Fibroblast of peridontal ligament (primary cell): ENCODE measurements at regions not wholly inside any gene's neighbourhood (a gene's known extent, or its start where the extent isn't known, plus 50 kb on each side); places are given as distances from the start of the nearest gene placed in this dataset.
"Not testable (repeated sequence)": the region's sequence is repeated elsewhere in the genome, so short reads cannot be mapped to it uniquely, and the experiment has no call there.

Source experiments
- DNase-seq: peaks from one replicate; pipeline ENCODE4 v3.0.0-alpha.2; 2010; ENCODE audit errors: extremely low read depth

DNA sequence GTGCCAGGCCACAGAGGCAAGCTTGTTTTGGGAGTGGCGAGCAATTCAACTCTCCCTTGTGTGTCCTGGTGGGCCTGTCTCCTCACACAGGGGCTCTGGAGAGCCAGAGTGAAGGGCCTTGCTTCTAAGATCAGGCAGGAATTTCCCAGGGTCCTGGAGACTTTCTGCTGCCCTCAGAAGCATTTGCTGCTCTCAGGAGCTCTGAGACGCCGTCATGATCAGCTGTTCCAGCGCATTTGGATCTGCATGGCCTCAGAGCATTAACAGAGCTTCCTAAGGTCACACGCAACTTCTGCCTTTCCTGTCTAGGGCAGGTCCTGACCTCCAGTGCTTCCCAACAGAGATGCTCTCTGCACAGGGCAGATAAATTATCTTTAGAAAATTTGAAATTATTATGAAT lies 52.2 kb upstream of the C10orf90 start:
- DNase-seq = no peak

DNA sequence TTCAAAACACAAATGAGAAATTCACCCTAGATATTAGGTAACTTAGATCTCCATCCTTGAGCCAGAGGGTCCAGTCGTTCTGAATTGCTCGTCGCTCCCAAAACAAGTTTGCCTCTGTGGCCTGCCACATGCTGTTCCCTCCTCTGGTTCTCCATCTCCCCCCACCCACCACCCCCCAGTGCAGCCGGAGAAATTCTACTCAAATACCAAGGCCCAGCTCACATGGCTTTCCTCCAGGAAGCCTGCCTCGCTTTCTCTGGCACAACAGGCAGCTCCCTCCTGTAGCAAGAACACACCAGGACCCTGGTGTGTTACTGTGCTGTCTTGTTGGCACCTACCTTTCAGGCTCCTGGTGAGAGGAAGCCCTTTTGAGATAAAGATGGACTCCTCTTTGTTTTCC lies 52.7 kb upstream of the C10orf90 start:
- DNase-seq = no peak

DNA sequence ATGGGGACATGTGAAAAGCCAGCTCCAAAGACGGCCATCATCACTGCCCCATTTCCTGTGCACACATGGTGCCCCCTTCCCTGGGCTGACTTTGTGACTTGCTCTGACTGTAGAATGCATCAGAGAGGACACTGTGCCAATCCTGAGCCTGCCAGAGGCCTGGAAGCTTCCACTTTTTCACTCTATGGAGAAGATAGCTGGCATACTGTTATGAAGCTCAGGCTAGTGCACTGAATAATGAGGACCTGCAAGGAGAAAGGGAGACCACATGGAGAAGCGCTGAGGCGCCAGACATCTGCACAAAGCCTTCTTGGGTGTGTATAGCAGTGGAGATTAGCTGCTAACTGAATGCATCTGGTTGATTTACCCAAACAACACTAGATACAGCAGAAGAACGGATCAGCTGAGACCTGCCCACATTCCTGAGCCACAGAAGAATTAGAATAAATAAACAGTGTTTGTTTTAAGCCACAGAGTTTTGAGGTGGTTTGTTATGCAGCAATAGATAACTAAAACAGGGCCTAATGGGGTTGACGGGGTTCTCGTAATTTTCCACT lies 58.9 kb upstream of the C10orf90 start:
- no peak for DNase-seq

DNA sequence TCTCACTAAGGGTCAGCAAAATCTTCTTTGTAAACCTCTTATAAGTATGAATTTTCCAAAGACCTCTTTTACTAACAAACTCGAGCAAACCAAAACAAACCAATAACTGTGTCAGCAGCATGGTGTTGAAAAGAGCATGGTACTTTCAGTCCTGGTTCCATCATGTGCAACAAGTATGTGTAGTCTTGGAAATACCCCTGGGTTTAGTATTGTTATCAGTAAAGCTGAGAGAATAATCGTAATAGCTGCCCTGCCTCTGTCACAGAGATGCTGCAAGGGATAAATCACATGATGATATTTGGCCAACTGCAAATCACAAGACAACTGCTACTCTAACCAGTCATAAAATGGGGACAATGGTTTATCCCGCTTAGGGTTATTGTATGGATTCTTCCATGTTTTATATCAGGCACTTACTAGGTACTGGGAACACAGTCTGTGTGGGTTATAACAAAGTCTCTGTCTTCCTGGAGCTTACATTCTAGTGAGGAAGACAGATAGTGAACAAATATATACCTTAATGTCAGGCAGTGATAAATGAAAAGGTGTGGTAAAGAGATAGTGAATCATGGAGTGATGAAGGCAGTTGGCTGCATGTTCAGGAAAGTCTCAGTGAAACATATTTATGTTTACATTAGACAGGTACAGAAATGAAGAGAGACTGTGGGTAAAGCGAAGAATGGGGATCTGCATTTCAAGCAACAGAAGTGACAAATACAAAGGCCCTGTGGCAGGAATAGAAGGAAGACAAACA lies 60.5 kb upstream of the C10orf90 start:
- DNase-seq = no peak

DNA sequence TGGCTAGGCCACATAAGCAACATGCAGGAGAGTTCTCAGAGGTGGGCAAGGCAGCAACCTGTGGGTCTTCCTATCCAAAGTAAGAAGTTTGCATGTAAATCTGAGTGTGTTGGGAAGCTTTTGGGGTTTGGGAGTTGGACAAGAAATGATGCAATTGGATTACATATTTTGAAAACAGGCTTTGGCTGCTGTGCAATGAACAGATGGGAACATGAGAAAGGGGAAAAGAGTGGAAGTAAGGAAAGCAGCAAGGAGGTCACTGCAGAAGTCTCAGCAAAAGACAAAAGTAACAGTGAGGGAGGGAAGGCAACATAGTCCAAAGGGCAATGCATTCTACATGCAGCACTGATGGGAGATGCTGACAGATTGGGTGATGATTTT lies 61.1 kb upstream of the C10orf90 start:
- peak; percentile 41 for DNase-seq

DNA sequence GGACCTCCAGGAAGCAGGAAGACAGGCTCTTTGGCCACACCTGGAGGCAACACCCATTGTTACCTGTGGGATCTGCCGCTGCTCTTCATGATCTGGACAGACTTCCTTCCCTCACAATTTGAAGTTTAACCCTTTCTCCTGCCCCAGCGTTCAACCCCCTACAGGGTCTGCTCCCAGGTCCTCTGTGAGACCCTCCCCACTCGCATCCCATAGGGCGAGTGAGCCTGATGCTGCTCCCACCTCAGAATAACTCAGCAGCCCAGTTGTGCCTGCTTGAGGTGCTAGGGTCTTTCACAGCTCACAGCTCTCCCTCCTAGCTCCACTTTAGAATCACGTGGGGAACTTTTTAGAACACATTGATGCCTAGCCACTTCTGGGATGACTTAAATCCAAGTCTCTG lies 61.8 kb upstream of the C10orf90 start:
- no peak for DNase-seq

DNA sequence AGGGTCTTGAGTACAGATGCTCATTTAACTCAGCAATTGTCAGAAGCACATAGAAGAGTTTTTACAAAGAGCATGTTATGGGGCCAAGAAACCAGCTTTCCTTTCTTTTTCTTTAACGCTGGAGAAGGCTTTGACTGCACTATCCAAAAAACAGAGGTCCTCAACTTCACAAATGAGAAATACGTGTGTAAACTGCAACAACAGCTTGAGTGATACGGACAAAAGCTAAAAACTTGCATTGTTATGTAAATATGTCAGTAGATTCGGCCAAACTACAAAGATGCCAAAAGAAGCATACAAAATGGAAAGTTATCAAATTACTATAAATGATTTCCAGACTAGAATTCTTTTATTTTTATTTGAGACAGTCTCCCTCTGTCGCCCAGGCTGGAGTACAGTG lies 62.4 kb upstream of the C10orf90 start:
- DNase-seq = no peak

DNA sequence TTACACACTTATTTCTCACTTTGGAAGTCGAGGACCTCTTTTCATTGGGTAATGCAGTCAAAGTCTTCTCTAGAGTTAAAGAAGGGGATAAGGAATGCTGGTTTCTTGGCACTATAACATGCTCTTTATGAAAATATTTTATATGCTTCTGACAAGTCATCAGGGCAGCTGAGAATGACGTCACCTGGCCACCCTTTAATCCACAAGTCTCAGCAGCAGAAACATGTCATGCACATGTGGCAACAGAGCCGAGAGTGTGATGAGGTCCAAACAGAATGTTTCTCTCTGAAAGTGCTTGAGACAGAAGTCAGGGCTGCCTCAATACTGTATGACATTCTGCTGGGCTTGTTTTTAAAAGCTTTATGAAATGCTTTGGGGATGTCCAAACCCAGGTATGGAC lies 63.5 kb upstream of the C10orf90 start:
- DNase-seq = peak; percentile 5

DNA sequence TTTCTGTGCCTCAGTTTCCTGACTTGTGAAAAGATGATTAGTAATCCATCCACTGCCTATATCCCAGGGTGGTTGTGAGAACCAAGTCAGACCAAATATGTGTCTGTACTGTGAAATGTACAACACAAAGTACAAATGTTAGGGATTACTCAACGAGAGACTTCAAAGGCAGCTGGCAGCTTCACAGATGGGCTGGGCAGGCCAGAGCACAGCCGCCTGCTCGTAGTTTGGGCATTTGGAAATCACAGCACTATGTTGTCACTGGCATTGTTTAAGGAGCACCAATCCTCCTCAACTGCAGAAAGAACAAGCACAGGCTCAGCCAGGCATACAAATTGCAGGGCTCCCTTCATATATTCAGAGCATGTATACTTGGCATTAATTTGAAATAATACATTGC lies 64.5 kb upstream of the C10orf90 start:
- no peak for DNase-seq

DNA sequence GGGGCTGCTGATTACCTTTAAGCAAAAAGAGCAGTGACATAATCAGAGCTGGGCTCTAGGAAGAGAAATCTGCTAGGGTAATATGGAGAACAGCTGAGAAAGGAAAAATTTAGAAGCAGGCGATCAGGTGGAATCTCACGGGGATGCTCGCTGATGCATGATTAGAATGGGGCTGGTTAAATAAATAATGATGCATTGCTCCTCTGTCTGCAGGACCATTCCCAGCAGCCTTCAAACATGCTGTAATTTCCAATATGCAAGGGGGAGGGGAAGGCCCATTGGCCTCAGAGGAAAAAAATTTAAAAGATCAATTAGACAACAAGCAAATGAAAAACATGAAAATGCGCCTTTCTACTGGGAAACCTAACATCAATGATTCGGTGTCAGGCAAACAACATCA lies 65.6 kb upstream of the C10orf90 start:
- DNase-seq = no peak

DNA sequence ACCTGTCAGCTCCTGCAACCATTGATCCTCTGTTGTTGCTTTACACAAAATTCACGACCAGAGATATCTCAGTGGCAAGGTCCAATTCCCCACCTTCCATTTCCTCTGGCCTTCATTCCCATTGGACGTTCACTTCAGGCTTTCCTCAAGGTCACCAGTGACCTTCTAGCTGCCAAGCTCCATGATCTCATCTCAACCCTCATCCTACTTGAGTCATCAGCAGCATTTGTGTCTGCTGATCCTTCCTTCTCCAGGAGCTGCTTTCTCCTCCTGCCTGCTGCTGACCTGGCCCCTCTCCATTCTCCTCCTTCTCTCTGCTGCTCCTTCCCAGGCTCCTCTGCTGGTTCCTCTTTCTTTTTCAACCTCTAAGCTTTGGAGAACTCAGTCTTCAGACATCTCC lies 66.2 kb upstream of the C10orf90 start:
- DNase-seq = no peak

DNA sequence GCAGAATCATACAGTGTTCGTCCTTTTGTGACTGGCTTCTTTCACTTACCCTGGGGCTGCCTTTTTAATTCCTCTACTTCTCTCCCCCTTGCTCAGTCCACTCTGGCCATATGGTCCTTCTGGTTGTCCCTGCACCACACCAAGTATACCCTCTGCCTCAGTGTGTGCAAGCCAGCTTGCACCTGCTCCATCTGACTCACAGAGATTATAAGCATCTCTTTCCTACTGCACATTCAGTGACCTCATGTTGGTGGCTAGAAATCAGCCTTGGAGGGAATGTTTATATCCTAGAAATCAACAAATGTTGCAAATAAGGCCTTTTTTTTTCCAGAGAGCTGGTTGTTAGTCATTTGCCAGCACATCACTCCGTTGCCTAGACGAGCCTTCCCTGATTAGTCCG lies 67.5 kb upstream of the C10orf90 start:
- no peak for DNase-seq

DNA sequence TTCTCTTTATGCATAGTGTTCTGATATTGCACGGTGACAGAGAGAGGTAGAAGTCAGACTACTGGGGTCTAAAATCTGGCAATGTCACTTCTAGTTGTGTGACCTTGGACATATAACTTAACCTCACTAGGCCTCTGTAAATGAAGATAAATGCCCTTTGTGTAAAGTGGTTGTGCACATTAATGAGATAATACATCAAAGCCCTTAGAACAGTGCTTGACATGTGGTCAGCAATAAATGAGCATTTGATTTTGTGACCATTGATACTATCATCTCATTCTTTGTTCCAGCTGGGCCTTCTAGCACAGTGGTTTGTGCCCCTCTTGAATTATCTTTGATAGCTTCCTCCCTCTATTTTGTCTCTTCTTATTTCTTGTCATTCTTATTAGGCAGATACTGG lies 74.1 kb upstream of the C10orf90 start:
- DNase-seq = no peak

DNA sequence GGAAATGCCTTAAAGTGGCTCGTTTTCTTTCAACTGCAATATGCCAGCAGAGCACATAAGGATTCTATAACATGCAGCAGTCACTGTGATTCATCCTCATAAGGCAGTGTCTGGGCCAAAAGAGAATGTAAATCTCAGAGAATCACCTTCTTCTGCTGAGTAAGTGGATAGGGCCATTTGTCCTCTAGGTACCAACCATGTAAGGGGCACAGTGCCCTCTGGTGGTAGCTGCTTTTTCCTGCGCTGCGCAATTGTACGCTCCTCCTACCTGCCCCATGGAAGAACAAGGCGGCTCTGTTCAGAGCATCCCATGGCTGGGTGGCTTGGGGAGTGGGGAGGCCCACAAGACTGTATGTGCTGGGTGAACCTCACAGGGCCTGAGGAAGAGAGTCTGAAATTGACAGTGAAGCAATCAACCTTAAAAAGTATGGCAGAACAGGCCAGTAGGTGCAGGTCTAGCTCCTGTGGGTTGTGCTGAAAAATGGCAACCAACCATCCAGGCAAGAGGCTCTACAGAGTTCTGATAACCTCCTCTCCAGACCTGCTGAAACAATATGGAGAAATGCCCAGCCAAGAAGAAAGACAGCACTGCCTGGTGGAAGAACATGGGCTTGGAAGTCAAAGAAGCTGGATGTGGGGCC lies 78.6 kb upstream of the C10orf90 start:
- DNase-seq = peak; percentile 78

DNA sequence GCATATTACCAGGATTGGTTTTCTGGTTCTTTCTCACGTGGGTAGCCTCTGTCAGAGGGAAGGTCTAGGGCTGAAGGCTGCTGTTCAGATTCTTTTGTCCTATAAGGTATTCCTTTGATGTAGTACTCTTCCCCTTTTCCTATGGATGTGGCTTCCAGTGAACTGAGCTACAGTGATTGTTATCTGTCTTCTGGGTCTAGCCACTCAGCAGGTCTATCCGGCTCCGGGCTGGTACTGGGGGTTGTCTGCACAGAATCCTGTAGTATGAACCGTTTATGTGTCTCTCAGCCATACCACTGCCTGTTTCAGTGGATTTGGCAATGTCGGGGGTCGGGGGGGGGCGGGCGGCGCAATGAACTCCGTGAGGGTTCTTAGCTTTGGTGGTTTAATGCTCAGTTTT lies 84.5 kb upstream of the C10orf90 start:
- no peak for DNase-seq

DNA sequence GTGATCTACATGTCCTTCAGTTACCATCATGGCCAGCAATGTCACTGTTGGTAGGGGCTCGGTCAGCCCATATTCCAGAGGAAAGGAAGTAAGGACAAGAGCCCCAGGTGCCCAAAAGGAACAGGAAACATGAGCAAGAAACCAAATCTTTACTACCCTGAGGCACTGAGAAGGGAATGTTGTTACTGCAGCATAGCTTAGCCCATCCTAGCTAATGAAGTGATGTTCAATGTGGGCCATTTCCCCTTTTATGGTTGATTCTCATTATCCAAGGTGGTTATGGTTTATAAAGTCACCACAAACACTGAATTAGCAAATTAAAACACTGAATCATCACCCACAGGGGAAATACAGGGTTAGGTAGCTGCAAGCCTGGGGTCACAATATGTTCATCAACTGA lies 88.4 kb upstream of the C10orf90 start:
- DNase-seq = no peak

DNA sequence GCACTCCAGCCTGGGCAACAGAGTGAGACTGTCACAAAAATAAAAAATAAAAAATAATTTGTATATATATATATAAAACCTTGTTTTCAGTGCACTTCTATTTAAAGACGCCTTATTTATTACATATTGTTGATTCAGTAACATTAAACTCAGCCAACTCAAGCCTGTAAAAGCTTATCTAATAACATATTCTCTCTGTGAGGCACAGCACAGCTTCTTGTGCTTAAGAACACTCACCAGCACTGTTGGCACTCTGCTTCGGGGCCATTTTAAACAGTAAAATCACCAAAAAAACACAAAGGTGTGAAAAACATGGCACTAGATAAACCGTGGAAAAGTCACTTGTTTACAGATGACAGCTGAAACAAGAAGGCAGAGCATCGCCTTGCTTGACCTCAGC lies 89.0 kb upstream of the C10orf90 start:
- DNase-seq = no peak

DNA sequence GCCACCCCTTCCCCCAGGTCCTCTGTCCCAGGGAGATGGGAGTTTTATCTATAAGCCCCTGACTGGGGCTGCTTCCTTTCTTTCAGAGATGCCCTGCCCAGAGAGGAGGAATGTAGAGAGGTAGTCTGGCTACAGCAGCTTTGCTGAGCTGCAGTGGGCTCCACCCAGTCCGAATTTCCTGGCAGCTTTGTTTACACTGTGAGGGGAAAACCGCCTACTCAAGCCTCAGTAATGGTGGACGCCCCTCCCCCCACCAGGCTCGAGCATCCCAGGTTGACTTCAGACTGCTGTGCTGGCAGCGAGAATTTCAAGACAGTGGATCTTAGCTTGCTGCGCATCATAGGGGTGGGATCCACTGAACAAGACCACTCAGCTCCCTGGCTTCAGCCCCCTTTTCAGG lies 96.2 kb upstream of the C10orf90 start:
- not testable (repeated sequence) for DNase-seq

DNA sequence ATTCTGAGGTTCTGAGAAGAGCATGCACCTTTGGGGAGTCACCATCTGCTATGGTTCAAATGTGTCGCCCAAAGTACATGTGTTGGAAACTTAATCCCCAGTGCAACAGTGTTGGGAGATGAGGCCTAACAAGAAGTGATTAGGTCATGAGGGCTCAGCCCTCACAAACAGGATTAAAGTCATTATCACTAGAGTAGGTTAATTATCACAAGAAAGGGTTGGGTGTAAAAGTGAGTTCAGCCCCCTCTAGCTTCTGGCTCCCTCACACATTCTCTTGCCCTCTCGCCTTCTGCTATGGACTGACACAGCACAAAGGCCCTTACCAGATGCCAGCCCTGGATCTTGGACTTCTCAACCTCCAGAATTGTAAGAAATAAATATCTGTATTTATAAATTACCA lies 100.3 kb upstream of the C10orf90 start:
- DNase-seq = no peak

DNA sequence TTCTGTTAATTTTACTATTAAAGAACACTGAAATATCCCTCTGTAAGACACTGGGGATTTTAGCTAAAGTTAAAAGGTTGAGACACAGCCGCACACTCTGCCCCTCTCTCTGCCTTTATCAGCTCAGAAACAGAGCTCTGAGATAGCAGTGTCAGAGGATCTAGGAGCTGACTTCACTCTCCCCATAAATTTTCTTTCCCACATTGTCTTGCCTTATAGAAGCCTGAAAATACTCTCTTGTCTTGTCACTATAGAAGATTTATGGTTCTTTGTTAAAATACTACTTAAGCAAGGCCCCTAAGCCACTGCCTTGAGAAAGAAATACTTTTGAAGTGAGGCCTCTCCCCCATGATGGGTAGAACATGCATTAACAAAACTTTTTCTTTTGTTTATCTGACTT lies 105.7 kb upstream of the C10orf90 start:
- DNase-seq = no peak

DNA sequence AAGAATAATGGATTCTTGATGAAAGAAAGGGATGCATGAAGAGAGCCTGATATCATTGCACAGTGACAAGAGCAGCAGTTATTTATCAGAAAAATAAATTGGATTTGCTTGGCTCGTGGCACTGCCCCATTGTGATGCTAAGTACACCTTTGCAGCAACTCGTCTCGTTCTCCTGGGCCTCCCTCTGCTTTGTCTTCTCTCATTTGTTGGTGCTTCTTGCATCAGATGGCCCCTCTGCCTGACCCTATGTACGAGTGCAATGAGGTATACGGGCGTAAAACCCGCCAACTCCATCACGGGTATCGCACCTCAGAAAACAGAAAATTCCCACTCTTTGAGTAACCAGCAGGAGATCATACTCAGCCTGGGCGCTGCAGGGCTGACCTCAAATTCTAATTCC lies 107.2 kb upstream of the C10orf90 start:
- no peak for DNase-seq

DNA sequence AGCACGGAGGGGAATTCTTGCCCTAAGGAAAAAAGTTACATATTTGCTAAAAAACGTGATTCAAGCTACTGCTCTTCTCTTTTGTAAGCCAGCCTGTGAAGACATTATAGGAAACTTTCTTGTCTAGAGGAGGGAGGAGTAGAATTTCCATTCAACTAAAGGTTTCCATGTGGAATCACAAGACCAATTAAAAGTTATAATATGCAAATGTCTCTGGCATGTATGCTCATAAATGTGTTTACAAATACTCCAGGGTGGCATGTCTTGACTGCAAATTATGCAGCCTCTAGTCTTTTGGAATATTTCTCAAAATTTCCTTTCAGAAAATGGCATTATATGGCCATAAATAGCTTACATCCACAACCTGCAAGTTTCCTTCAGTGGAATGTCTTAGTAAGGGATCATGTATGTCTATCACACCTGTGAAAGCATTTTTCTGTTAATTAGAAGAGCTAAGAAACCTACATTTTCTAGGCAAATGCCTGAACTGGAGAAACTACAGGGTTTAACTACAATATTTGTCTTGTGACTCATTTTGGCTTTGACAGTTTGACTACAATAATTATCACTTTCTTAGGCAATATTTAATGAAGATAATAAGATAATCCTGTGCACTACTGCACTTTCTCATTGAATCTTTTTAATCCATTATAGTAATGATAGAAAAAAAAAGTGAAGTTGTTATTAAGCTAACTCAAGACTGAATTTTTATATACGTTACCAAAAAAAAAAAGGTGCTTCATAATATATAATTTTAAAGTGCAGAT lies 111.1 kb upstream of the C10orf90 start:
- no peak for DNase-seq
